ENCODE measurements at regions not wholly inside any gene's neighbourhood (a gene's known extent, or its start where the extent isn't known, plus 50 kb on each side); places are given as distances from the start of the nearest gene placed in this dataset.

GRCh38 chr5:6177926-6178325, 200.4 kb downstream of the MED10 start:
- TF ChIP-seq GATA1 (IDR thresholded peaks at IDR 0.05; ENCODE audit: low read depth, low read length): no peak
- TF ChIP-seq POLR2A (IDR thresholded peaks at IDR 0.05; ENCODE audit: low read length): no peak

All from erythroblast (primary cell).